SK-N-SH (cell line): ENCODE measurements at regions not wholly inside any gene's neighbourhood (a gene's known extent, or its start where the extent isn't known, plus 50 kb on each side); places are given as distances from the start of the nearest gene placed in this dataset.

ENCODE experiments used
- CTCF ChIA-PET: fragments of 300-600, 350-600 bp; formaldehyde crosslinking; extraction: SDS; loops from one replicate; lab custom pipeline; 2021; lab: Yijun Ruan, JAX
- POLR2A ChIA-PET: fragments of 350-600 bp; sonication (Branson Sonifier 250); formaldehyde crosslinking; extraction: SDS; loops from one replicate; lab custom pipeline; 2020; ENCODE audit warnings: antibody characterized with exemption, inconsistent platforms; lab: Yijun Ruan, JAX
- DNase-seq: peaks from one replicate; pipeline ENCODE4 v3.0.0; 2012
- H2AFZ ChIP-seq: fragments of 200-600 bp; sonication (generic); 2 replicates; pipeline ENCODE4 v1.8.1; 2016; ENCODE audit warnings: antibody characterized with exemption, mild to moderate bottlenecking, low read depth
- H3F3A ChIP-seq: fragments of 200-600 bp; sonication (generic); replicated peaks from 2 replicates; pipeline ENCODE3; 2016; ENCODE audit warnings: antibody characterized with exemption, mild to moderate bottlenecking; ENCODE audit not compliant: insufficient read depth
- H3K27ac ChIP-seq, 2 experiments: fragments of 200-500 bp in 1 of 2; fragments of 200-600 bp in 1 of 2; sonication (Bioruptor generic) in 1 of 2; sonication (generic), shearing (Covaris generic) in 1 of 2; 2 replicates each; pipeline versions ENCODE4 v1.5.1 to v1.6.1; 2014 to 2016; ENCODE audit warnings: low read depth in 2 of 2, inconsistent platforms in 1 of 2, low read length in 1 of 2, mild to moderate bottlenecking in 1 of 2, mixed read lengths in 1 of 2
- H3K27me3 ChIP-seq: fragments of 200-600 bp; sonication (generic), shearing (Covaris generic); 2 replicates; pipeline ENCODE4 v1.6.1; 2016; ENCODE audit warnings: mixed run types; ENCODE audit not compliant: insufficient read depth
- H3K36me3 ChIP-seq, 2 experiments: fragments of 200-500 bp in 1 of 2; fragments of 200-600 bp in 1 of 2; sonication (Bioruptor generic) in 1 of 2; sonication (generic) in 1 of 2; replicated peaks in 1 of 2; 2 replicates each; pipeline versions ENCODE3 to v1.5.1; 2014 to 2016; ENCODE audit warnings: low read length in 1 of 2, mild to moderate bottlenecking in 1 of 2; ENCODE audit not compliant: insufficient read depth in 2 of 2, control insufficient read depth in 1 of 2
- H3K4me1 ChIP-seq, 2 experiments: fragments of 200-500 bp in 1 of 2; fragments of 200-600 bp in 1 of 2; sonication (Bioruptor generic) in 1 of 2; sonication (generic), shearing (Covaris generic) in 1 of 2; 2 replicates each; pipeline versions ENCODE4 v1.5.1 to v1.6.1; 2014 to 2016; ENCODE audit warnings: low read depth in 1 of 2, low read length in 1 of 2, mixed run types in 1 of 2; ENCODE audit not compliant: insufficient read depth in 2 of 2, control insufficient read depth in 1 of 2
- H3K4me2 ChIP-seq: fragments of 200-600 bp; sonication (generic), shearing (Covaris generic); 2 replicates; pipeline ENCODE4 v1.6.1; 2017; ENCODE audit warnings: mixed run types
- H3K4me3 ChIP-seq, 2 experiments: fragments of 200-500 bp in 1 of 2; fragments of 200-600 bp in 1 of 2; sonication (Bioruptor generic) in 1 of 2; sonication (generic), shearing (Covaris generic) in 1 of 2; 2 replicates each; pipeline versions ENCODE4 v1.5.1 to v1.8.1; 2014 to 2016; ENCODE audit warnings: low read depth in 2 of 2, inconsistent platforms in 1 of 2, low read length in 1 of 2, mild to moderate bottlenecking in 1 of 2, mixed read lengths in 1 of 2, moderate library complexity in 1 of 2
- H3K79me2 ChIP-seq: fragments of 200-600 bp; sonication (generic); 2 replicates; pipeline ENCODE4 v1.8.1; 2017; ENCODE audit warnings: mild to moderate bottlenecking; ENCODE audit not compliant: insufficient read depth
- H3K9ac ChIP-seq: fragments of 200-600 bp; sonication (generic); 2 replicates; pipeline ENCODE4 v1.6.1; 2017; ENCODE audit warnings: mixed run types
- H3K9me2 ChIP-seq: fragments of 200-600 bp; sonication (generic); 2 replicates; pipeline ENCODE4 v1.6.1; 2017; ENCODE audit warnings: mixed run types
- H3K9me3 ChIP-seq: fragments of 200-600 bp; sonication (generic); 2 replicates; pipeline ENCODE4 v1.6.1; 2017; ENCODE audit warnings: mixed run types, mild to moderate bottlenecking, moderate library complexity
- H4K20me1 ChIP-seq: fragments of 200-600 bp; sonication (generic); 2 replicates; pipeline ENCODE4 v1.6.1; 2017; ENCODE audit warnings: mild to moderate bottlenecking, mixed run types; ENCODE audit not compliant: insufficient read depth
- ELF1 ChIP-seq: IDR thresholded peaks from 2 replicates; pipeline ENCODE4 v1.4.0; 2012
- EP300 ChIP-seq, 2 experiments: IDR thresholded peaks; 2 replicates each; pipeline versions ENCODE4 v1.4.0 to v1.6.1; 2012; ENCODE audit warnings: borderline replicate concordance in 1 of 2, low read depth in 1 of 2, low read length in 1 of 2
- FOXJ3 ChIP-seq: sonication (generic); formaldehyde crosslinking; IDR thresholded peaks from 2 replicates; pipeline ENCODE4 v1.5.1; 2020; ENCODE audit warnings: mild to moderate bottlenecking, missing genetic modification reagents
- FOXM1 ChIP-seq: IDR thresholded peaks from 2 replicates; pipeline ENCODE4 v1.4.0; 2012; ENCODE audit warnings: low read depth, mild to moderate bottlenecking
- GABPA ChIP-seq: IDR thresholded peaks from 2 replicates; pipeline ENCODE4 v1.4.0; 2012; ENCODE audit warnings: low read depth, mild to moderate bottlenecking
- GATA2 ChIP-seq: sonication (generic); formaldehyde crosslinking; IDR thresholded peaks from 2 replicates; pipeline ENCODE4 v1.5.0; 2020; ENCODE audit warnings: mild to moderate bottlenecking, missing genetic modification reagents
- JUND ChIP-seq: IDR thresholded peaks from 2 replicates; pipeline ENCODE4 v1.4.0; 2012
- MEF2A ChIP-seq: IDR thresholded peaks from 2 replicates; pipeline ENCODE4 v1.4.0; 2012; ENCODE audit warnings: low read depth, borderline replicate concordance
- MXI1 ChIP-seq: IDR thresholded peaks from 2 replicates; pipeline ENCODE4 v1.6.1; 2012; ENCODE audit warnings: mild to moderate bottlenecking, low read depth, low read length, improper control_type of control experiment
- NRF1 ChIP-seq: IDR thresholded peaks from 2 replicates; pipeline ENCODE4 v1.6.1; 2012; ENCODE audit warnings: low read depth, mild to moderate bottlenecking, low read length
- POLR2AphosphoS5 ChIP-seq: IDR thresholded peaks from 2 replicates; pipeline ENCODE4 v1.6.1; 2012; ENCODE audit warnings: low read depth, low read length
- RFX5 ChIP-seq: IDR thresholded peaks from 2 replicates; pipeline ENCODE4 v1.6.1; 2012; ENCODE audit warnings: mild to moderate bottlenecking, improper control_type of control experiment, low read length
- RXRA ChIP-seq: IDR thresholded peaks from 2 replicates; pipeline ENCODE4 v1.4.0; 2012; ENCODE audit warnings: low read depth, mild to moderate bottlenecking, borderline replicate concordance
- SIN3A ChIP-seq: IDR thresholded peaks from 2 replicates; pipeline ENCODE4 v1.6.1; 2012; ENCODE audit warnings: low read depth, mild to moderate bottlenecking, low read length, moderate library complexity, borderline replicate concordance
- SMC3 ChIP-seq: IDR thresholded peaks from 2 replicates; pipeline ENCODE4 v1.6.1; 2012; ENCODE audit warnings: low read depth, low read length, improper control_type of control experiment
- TEAD4 ChIP-seq: IDR thresholded peaks from 2 replicates; pipeline ENCODE4 v1.4.0; 2012; ENCODE audit warnings: mild to moderate bottlenecking, borderline replicate concordance; ENCODE audit not compliant: insufficient read depth
- YY1 ChIP-seq: IDR thresholded peaks from 2 replicates; pipeline ENCODE4 v1.4.0; 2012; ENCODE audit warnings: low read depth, mild to moderate bottlenecking
- WGBS: methylation state at CpG from one replicate; pipeline ENCODE4 v1.1.6; 2017; ENCODE audit warnings: low lambda C conversion rate; 5-methylcytosine and 5-hydroxymethylcytosine counted together
- TF ChIP-seq, protein P1 (sequence below): IDR thresholded peaks from 2 replicates; pipeline ENCODE4 v1.4.0; 2012; ENCODE audit warnings: low read depth
- TF ChIP-seq, protein P2 (sequence below): fragments of 150-350 bp; IDR thresholded peaks from 2 replicates; pipeline ENCODE4 v1.6.1; 2017; ENCODE audit warnings: antibody characterized with exemption, low read length, low read depth, borderline replicate concordance

DNA sequence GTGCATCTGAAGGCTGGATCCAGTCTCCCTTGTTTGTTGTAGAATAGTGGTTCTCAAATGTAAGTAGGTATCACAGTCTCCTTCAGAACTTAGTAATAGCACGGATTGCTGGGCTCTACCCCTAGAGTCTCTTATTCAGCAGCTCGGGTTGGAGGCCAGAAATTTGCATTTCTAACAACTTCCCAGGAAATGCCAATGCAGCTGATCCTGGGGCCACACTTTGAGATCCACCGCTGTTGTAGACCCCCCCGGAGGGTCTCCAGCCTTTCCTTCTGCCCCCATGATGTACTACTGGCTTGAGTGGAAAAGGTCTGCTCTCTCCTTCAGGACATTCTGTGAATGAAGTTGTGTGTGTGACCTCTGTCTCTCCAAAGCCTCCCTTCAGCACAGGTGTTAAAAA lies 153.8 kb upstream of the CTNNB1 start:
- Histone ChIP-seq H3K4me1 (no peaks in the 10 kb centered on the region), H3K9me3 (no peaks in the 10 kb centered on the region), H3K27ac (no peak overlapping the region), H3K79me2 (no peaks in the 10 kb centered on the region), H3K4me2 (no peak overlapping the region), H3K4me3 (no peak overlapping the region), H2AFZ (no peak overlapping the region), H3K9ac (no peak overlapping the region), H4K20me1 (no peaks in the 10 kb centered on the region), H3K36me3 (no peaks in the 10 kb centered on the region), H3K9me2 (no peaks in the 10 kb centered on the region), H3K27me3 (no peaks in the 10 kb centered on the region), H3F3A (no peaks in the 10 kb centered on the region)
- ChIA-PET CTCF (interaction anchor here (1.1 kb wide), 1 partner anchor 11 kb away, joined by 3 read pairs; no protein-coding TSS in a partner anchor), POLR2A (no interaction called here)
- TF ChIP-seq YY1 (no peak), MXI1 (no peak), JUND (no peak), MEF2A (no peak), FOXJ3 (CRISPR knock-in tag) (no peak), GATA2 (CRISPR knock-in tag) (no peak), SIN3A (no peak), GABPA (no peak), EP300 (IDR thresholded peaks at IDR 0.05; ENCODE audit: borderline replicate concordance in 1 of 2, low read depth in 1 of 2, low read length in 1 of 2) (no peak), POLR2AphosphoS5 (no peak), NRF1 (no peak), RFX5 (no peak), FOXM1 (no peak)
- TF ChIP-seq, protein P1, sequence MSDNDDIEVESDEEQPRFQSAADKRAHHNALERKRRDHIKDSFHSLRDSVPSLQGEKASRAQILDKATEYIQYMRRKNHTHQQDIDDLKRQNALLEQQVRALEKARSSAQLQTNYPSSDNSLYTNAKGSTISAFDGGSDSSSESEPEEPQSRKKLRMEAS = no peak
- WGBS = 33% methylated on average over 4 of the region's 4 CpGs
- no peak for DNase-seq

- Histone ChIP-seq H3K4me2 (no peak overlapping the region), H3K27me3 (no peaks in the 10 kb centered on the region), H3K4me3 (no peak overlapping the region), H3K36me3 (no peaks in the 10 kb centered on the region), H3K27ac (no peak overlapping the region), H3K9me2 (no peaks in the 10 kb centered on the region), H4K20me1 (no peaks in the 10 kb centered on the region), H3K79me2 (no peaks in the 10 kb centered on the region), H3F3A (no peaks in the 10 kb centered on the region), H3K9me3 (no peaks in the 10 kb centered on the region), H3K9ac (no peak overlapping the region), H2AFZ (no peak overlapping the region), H3K4me1 (no peaks in the 10 kb centered on the region)
- ChIA-PET CTCF (interaction anchor here (1.1 kb wide), 1 partner anchor 474 kb away, joined by 3 read pairs; no protein-coding TSS in a partner anchor), POLR2A (no interaction called here)
- no peak for TF ChIP-seq GATA2 (CRISPR knock-in tag)
- no peak for TF ChIP-seq SMC3
- TF ChIP-seq, protein P2, sequence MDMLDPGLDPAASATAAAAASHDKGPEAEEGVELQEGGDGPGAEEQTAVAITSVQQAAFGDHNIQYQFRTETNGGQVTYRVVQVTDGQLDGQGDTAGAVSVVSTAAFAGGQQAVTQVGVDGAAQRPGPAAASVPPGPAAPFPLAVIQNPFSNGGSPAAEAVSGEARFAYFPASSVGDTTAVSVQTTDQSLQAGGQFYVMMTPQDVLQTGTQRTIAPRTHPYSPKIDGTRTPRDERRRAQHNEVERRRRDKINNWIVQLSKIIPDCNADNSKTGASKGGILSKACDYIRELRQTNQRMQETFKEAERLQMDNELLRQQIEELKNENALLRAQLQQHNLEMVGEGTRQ = no peak
- TF ChIP-seq FOXM1 = no peak
- TF ChIP-seq TEAD4 = no peak
- TF ChIP-seq ELF1 = no peak
- no peak for TF ChIP-seq MXI1
- no peak for TF ChIP-seq JUND
- TF ChIP-seq NRF1 = no peak
- TF ChIP-seq MEF2A = no peak
- TF ChIP-seq RXRA = no peak
- TF ChIP-seq FOXJ3 (CRISPR knock-in tag) = no peak
- DNase-seq = no peak
- 20% methylated on average over 4 of the region's 4 CpGs for WGBS
Measured at GRCh38 chr3:41050144-41050543, 149.2 kb upstream of the CTNNB1 start.
